ENCODE measurements at regions not wholly inside any gene's neighbourhood (a gene's known extent, or its start where the extent isn't known, plus 50 kb on each side); places are given as distances from the start of the nearest gene placed in this dataset.

GRCh38 chr2:123528996-123529707 lies 495.9 kb upstream of the CNTNAP5 start:
- intact Hi-C loops (cut with micrococcal nuclease) = no loop called here
- CTCF ChIA-PET = no interaction called here
- Mint-ChIP-seq H3K9me3 (peaks cover 3 to 35% (median 10%) of the 10 kb centered on the region in 11 donors), H3K27ac (no peak overlapping the region), H3K36me3 (no peaks in the 10 kb centered on the region), H3K4me1 (no peaks in the 10 kb centered on the region), H3K27me3 (no peaks in the 10 kb centered on the region), H3K4me3 (no peak overlapping the region)
- no peak for ATAC-seq
- Histone ChIP-seq H3K27ac (ENCODE audit: low read depth, low read length) (no peak overlapping the region), H3K36me3 (ENCODE audit: control insufficient read depth in 2 of 3, insufficient read depth in 3 of 3, low read length in 3 of 3) (no peaks in the 10 kb centered on the region), H3K9me3 (ENCODE audit: control insufficient read depth in 2 of 3, low read length in 3 of 3) (no peaks in the 10 kb centered on the region), H3K27me3 (ENCODE audit: control insufficient read depth in 2 of 2, insufficient read depth in 2 of 2, low read length in 2 of 2) (no peaks in the 10 kb centered on the region), H3K4me3 (ENCODE audit: low read length) (no peak overlapping the region), H3K4me1 (ENCODE audit: control insufficient read depth in 2 of 2, insufficient read depth in 2 of 2, low read length in 2 of 2) (no peaks in the 10 kb centered on the region)
- no peak for DNase-seq
- POLR2A ChIA-PET = no interaction called here

- intact Hi-C loops (cut with micrococcal nuclease) = no loop called here
- POLR2A ChIA-PET = no interaction called here
- Histone ChIP-seq H3K36me3 (ENCODE audit: control insufficient read depth in 2 of 3, insufficient read depth in 3 of 3, low read length in 3 of 3) (no peaks in the 10 kb centered on the region), H3K9me3 (ENCODE audit: control insufficient read depth in 2 of 3, low read length in 3 of 3) (no peaks in the 10 kb centered on the region), H3K27ac (ENCODE audit: low read depth, low read length) (no peak overlapping the region), H3K4me1 (ENCODE audit: control insufficient read depth in 2 of 2, insufficient read depth in 2 of 2, low read length in 2 of 2) (no peaks in the 10 kb centered on the region), H3K4me3 (ENCODE audit: low read length) (no peak overlapping the region), H3K27me3 (ENCODE audit: control insufficient read depth in 2 of 2, insufficient read depth in 2 of 2, low read length in 2 of 2) (no peaks in the 10 kb centered on the region)
- ATAC-seq (no peak), DNase-seq (no peak)
- H3K36me3 Mint-ChIP-seq = no peaks in the 10 kb centered on the region
- CTCF ChIA-PET = no interaction called here
- no peak overlapping the region for H3K27ac Mint-ChIP-seq
- H3K4me3 Mint-ChIP-seq = no peak overlapping the region
- no peaks in the 10 kb centered on the region for H3K27me3 Mint-ChIP-seq
- H3K9me3 Mint-ChIP-seq = peaks cover 3 to 39% (median 10%) of the 10 kb centered on the region in 11 donors
- no peaks in the 10 kb centered on the region for H3K4me1 Mint-ChIP-seq
These were observed 495.1 kb upstream of the CNTNAP5 start for GRCh38 chr2:123530004-123530403.

GRCh38 chr2:123532126-123532525 lies 493.0 kb upstream of the CNTNAP5 start:
- H3K4me3 ChIP-seq (ENCODE audit: low read length) = no peak overlapping the region
- CTCF ChIA-PET = no interaction called here
- H3K27me3 Mint-ChIP-seq = no peaks in the 10 kb centered on the region
- no peak overlapping the region for H3K27ac ChIP-seq (ENCODE audit: low read depth, low read length)
- H3K4me1 Mint-ChIP-seq = no peaks in the 10 kb centered on the region
- H3K4me1 ChIP-seq (ENCODE audit: control insufficient read depth in 2 of 2, insufficient read depth in 2 of 2, low read length in 2 of 2) = no peaks in the 10 kb centered on the region
- no peaks in the 10 kb centered on the region for H3K36me3 Mint-ChIP-seq
- no peaks in the 10 kb centered on the region for H3K9me3 ChIP-seq (ENCODE audit: control insufficient read depth in 2 of 3, low read length in 3 of 3)
- peaks cover 3 to 36% (median 8%) of the 10 kb centered on the region in 11 donors for H3K9me3 Mint-ChIP-seq
- DNase-seq (no peak), ATAC-seq (no peak)
- POLR2A ChIA-PET = no interaction called here
- H3K27ac Mint-ChIP-seq = no peak overlapping the region
- intact Hi-C loops (cut with micrococcal nuclease) = no loop called here
- no peaks in the 10 kb centered on the region for H3K27me3 ChIP-seq (ENCODE audit: control insufficient read depth in 2 of 2, insufficient read depth in 2 of 2, low read length in 2 of 2)
- no peak overlapping the region for H3K4me3 Mint-ChIP-seq
- H3K36me3 ChIP-seq (ENCODE audit: control insufficient read depth in 2 of 3, insufficient read depth in 3 of 3, low read length in 3 of 3) = no peaks in the 10 kb centered on the region

DNA sequence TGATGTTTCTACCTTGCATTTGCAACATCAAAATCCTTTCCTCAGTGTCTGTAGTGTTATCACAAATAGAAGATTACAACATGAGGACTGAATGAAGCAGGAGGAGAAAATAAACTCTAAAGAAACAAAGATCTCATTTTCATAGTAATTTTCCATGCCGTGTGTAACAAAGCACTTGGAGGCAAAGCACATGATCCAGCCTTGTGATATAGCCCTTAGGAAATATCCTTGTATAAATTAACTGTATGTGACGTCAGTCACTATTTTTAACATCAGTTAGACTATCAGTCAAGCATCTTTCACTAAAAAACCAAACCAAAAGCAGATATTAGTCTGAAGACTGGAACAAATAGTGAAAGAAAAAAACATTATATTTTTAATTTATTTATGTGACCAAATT lies 492.1 kb upstream of the CNTNAP5 start:
- no peak for DNase-seq
- Histone ChIP-seq H3K36me3 (ENCODE audit: control insufficient read depth in 2 of 3, insufficient read depth in 3 of 3, low read length in 3 of 3) (no peaks in the 10 kb centered on the region), H3K27ac (ENCODE audit: low read depth, low read length) (no peak overlapping the region), H3K4me3 (ENCODE audit: low read length) (no peak overlapping the region), H3K27me3 (ENCODE audit: control insufficient read depth in 2 of 2, insufficient read depth in 2 of 2, low read length in 2 of 2) (no peaks in the 10 kb centered on the region), H3K9me3 (ENCODE audit: control insufficient read depth in 2 of 3, low read length in 3 of 3) (no peaks in the 10 kb centered on the region), H3K4me1 (ENCODE audit: control insufficient read depth in 2 of 2, insufficient read depth in 2 of 2, low read length in 2 of 2) (no peaks in the 10 kb centered on the region)
- intact Hi-C loops (cut with micrococcal nuclease) = no loop called here
- Mint-ChIP-seq H3K27me3 (no peaks in the 10 kb centered on the region), H3K4me1 (no peaks in the 10 kb centered on the region), H3K27ac (no peak overlapping the region), H3K9me3 (peaks cover 3 to 36% (median 10%) of the 10 kb centered on the region in 11 donors), H3K4me3 (no peak overlapping the region), H3K36me3 (no peaks in the 10 kb centered on the region)
- CTCF ChIA-PET = no interaction called here
- ATAC-seq = no peak
- POLR2A ChIA-PET = no interaction called here

DNA sequence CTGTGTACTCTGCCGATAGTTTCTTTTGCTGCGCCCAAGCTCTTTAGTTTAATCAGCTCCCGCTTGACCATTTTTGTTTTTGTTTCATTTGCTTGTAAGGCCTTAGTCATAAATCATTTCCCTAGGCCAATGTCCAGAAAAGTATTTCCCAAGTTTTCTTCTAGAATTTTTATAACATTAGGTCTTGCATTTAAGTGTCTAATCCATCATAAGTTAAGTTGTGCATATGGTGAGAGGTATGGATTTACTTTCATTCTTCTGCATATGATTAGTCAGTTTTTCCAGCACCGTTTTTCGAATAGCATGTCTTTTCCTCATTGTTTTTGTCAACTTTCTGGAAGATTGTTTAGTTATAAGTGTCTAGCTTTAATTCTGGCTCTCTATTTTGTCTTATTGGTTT lies 484.8 kb upstream of the CNTNAP5 start:
- no peaks in the 10 kb centered on the region for H3K4me1 Mint-ChIP-seq
- no peaks in the 10 kb centered on the region for H3K4me1 ChIP-seq (ENCODE audit: control insufficient read depth in 2 of 2, insufficient read depth in 2 of 2, low read length in 2 of 2)
- DNase-seq (no peak), ATAC-seq (no peak)
- CTCF ChIA-PET = no interaction called here
- no peak overlapping the region for H3K27ac Mint-ChIP-seq
- no peaks in the 10 kb centered on the region for H3K27me3 ChIP-seq (ENCODE audit: control insufficient read depth in 2 of 2, insufficient read depth in 2 of 2, low read length in 2 of 2)
- no peak overlapping the region for H3K27ac ChIP-seq (ENCODE audit: low read depth, low read length)
- intact Hi-C loops (cut with micrococcal nuclease) = no loop called here
- no peaks in the 10 kb centered on the region for H3K36me3 ChIP-seq (ENCODE audit: control insufficient read depth in 2 of 3, insufficient read depth in 3 of 3, low read length in 3 of 3)
- H3K9me3 Mint-ChIP-seq = peaks cover 0 to 30% (median 11%) of the 10 kb centered on the region in 11 donors
- H3K4me3 ChIP-seq (ENCODE audit: low read length) = no peak overlapping the region
- POLR2A ChIA-PET = no interaction called here
- no peak overlapping the region for H3K4me3 Mint-ChIP-seq
- no peaks in the 10 kb centered on the region for H3K36me3 Mint-ChIP-seq
- no peaks in the 10 kb centered on the region for H3K9me3 ChIP-seq (ENCODE audit: control insufficient read depth in 2 of 3, low read length in 3 of 3)
- H3K27me3 Mint-ChIP-seq = no peaks in the 10 kb centered on the region

DNA sequence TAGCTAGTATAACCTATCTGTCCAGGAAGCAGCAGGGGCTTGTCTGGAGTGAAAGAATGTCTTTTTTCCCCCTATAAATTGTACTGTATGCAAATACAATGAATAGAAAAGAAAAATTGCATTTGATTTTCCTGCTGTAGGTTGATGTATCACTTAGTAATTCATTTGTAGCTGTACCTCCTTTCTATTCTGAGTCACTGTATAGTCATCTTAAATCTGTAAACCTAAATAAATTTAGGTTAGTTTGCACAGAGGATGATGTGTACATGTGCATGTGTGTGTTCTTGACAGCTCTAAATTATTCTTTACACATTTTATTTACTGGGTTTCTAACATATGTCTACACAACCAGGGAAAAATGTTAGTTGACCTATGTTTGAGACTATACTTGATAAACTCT lies 478.7 kb upstream of the CNTNAP5 start:
- H3K9me3 ChIP-seq (ENCODE audit: control insufficient read depth in 2 of 3, low read length in 3 of 3) = no peaks in the 10 kb centered on the region
- H3K4me3 Mint-ChIP-seq = no peak overlapping the region
- DNase-seq = no peak
- H3K9me3 Mint-ChIP-seq = peaks cover 0 to 13% (median 5%) of the 10 kb centered on the region in 11 donors
- no peak overlapping the region for H3K4me3 ChIP-seq (ENCODE audit: low read length)
- ATAC-seq = no peak
- H3K27me3 Mint-ChIP-seq = no peaks in the 10 kb centered on the region
- POLR2A ChIA-PET = no interaction called here
- no peaks in the 10 kb centered on the region for H3K4me1 ChIP-seq (ENCODE audit: control insufficient read depth in 2 of 2, insufficient read depth in 2 of 2, low read length in 2 of 2)
- no peaks in the 10 kb centered on the region for H3K4me1 Mint-ChIP-seq
- H3K27me3 ChIP-seq (ENCODE audit: control insufficient read depth in 2 of 2, insufficient read depth in 2 of 2, low read length in 2 of 2) = no peaks in the 10 kb centered on the region
- CTCF ChIA-PET = no interaction called here
- no peak overlapping the region for H3K27ac ChIP-seq (ENCODE audit: low read depth, low read length)
- H3K27ac Mint-ChIP-seq = no peak overlapping the region
- no peaks in the 10 kb centered on the region for H3K36me3 ChIP-seq (ENCODE audit: control insufficient read depth in 2 of 3, insufficient read depth in 3 of 3, low read length in 3 of 3)
- intact Hi-C loops (cut with micrococcal nuclease) = no loop called here
- H3K36me3 Mint-ChIP-seq = no peaks in the 10 kb centered on the region

GRCh38 chr2:123563515-123563914 lies 461.6 kb upstream of the CNTNAP5 start:
- H3K36me3 Mint-ChIP-seq = no peaks in the 10 kb centered on the region
- no peak for DNase-seq
- H3K4me1 ChIP-seq (ENCODE audit: control insufficient read depth in 2 of 2, insufficient read depth in 2 of 2, low read length in 2 of 2) = no peaks in the 10 kb centered on the region
- no peak for ATAC-seq
- no peaks in the 10 kb centered on the region for H3K4me1 Mint-ChIP-seq
- no peak overlapping the region for H3K4me3 ChIP-seq (ENCODE audit: low read length)
- H3K9me3 ChIP-seq (ENCODE audit: control insufficient read depth in 2 of 3, low read length in 3 of 3) = no peaks in the 10 kb centered on the region
- H3K27me3 Mint-ChIP-seq = no peaks in the 10 kb centered on the region
- H3K27ac Mint-ChIP-seq = no peak overlapping the region
- ChIA-PET POLR2A (no interaction called here), CTCF (no interaction called here)
- peaks cover 0 to 11% (median 3%) of the 10 kb centered on the region in 11 donors for H3K9me3 Mint-ChIP-seq
- H3K27me3 ChIP-seq (ENCODE audit: control insufficient read depth in 2 of 2, insufficient read depth in 2 of 2, low read length in 2 of 2) = no peaks in the 10 kb centered on the region
- no peaks in the 10 kb centered on the region for H3K36me3 ChIP-seq (ENCODE audit: control insufficient read depth in 2 of 3, insufficient read depth in 3 of 3, low read length in 3 of 3)
- no peak overlapping the region for H3K27ac ChIP-seq (ENCODE audit: low read depth, low read length)
- no peak overlapping the region for H3K4me3 Mint-ChIP-seq
- intact Hi-C loops (cut with micrococcal nuclease) = no loop called here

Measured in naive thymus-derived CD4-positive, alpha-beta T cell (primary cell).